HG03460 (cell line): ENCODE measurements at regions not wholly inside any gene's neighbourhood (a gene's known extent, or its start where the extent isn't known, plus 50 kb on each side); places are given as distances from the start of the nearest gene placed in this dataset.

Source experiments
- ATAC-seq: cut with Tn5 transposase; IDR thresholded peaks from one replicate; pipeline ENCODE4 v1.9.1; 2021; ENCODE audit not compliant: unreplicated experiment

DNA sequence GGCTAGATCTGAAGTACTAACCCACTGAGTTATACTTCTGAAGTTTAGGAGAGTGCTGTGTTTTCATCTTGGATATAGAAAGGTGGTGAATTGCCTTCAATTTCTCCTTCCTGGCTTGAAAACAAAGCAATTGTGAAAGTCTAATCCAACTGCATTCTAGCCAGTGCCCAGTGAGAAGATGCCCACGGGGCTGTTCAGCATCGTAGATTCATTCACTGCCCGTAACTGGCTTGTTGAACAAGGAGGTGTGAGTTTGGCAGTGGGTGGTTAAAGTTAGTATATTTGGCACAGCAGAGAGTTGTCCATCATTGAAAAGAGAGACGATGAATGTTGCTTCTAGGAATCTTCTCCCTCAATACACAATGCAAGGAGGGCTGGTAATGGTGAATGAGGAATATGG, 82.3 kb upstream of the RND3 start:
- ATAC-seq: no peak

DNA sequence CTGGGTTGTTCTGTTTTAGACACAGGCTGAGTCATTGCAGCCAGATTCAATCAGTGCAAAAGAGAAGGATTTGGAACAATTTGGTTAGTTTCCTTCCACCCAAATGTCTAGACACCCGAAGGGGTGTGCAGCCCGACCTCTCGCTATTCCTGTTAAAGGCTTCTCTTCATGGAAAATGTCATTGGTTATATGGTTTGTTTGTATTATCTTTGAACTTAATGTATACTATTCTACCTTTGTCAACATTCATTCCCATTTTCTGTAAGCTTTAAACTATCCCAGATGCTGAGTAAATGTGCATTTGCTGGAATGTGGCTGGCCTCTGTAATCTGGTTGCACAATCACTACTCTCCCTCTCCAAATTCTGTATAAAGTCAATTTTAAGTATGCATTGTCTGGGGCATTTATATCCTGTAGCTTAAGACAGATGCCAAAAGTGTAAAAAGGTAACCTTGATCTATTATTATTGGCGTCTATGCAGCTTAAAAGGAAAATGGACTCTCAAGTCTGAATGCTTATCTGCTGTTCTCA, 80.4 kb upstream of the RND3 start:
- no peak for ATAC-seq

DNA sequence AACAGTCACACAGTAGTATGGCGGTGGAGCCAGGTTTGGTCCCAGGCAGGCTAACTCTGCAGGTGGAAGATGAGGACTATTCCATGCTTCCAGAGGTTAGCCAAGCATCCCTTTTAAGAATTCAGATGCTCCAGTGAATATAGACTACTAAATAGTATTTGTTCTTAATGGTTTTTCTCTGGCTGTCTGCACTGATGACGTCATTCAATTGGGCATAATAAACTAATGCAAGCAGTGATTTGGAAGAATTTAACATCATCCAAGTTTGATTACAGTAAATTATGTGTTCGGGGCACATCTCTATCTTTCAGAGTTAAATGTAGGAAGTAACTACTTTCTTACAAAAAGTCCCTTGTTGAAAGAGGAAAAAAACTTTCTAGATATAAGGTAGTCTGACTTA, 78.8 kb upstream of the RND3 start:
- no peak for ATAC-seq

DNA sequence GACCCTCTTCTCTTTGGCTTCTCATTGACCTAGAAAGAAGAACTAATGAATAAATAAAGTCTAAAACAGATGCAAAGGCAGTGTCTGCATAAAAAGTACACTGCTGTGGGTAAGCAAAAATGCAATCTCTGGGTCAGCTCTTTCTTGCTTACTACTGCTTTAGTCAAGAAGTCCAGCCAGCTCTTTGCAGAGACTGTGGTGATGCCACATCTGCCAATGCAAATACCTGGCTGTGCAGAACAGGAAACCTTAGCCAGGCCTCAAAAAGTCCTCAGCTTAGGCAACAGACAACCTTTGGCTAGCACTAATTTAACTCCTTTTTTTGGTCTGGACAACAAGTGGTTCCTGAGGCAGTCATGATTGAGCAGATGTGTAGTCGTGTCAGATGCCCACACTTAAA, 73.6 kb upstream of the RND3 start:
- ATAC-seq: no peak

DNA sequence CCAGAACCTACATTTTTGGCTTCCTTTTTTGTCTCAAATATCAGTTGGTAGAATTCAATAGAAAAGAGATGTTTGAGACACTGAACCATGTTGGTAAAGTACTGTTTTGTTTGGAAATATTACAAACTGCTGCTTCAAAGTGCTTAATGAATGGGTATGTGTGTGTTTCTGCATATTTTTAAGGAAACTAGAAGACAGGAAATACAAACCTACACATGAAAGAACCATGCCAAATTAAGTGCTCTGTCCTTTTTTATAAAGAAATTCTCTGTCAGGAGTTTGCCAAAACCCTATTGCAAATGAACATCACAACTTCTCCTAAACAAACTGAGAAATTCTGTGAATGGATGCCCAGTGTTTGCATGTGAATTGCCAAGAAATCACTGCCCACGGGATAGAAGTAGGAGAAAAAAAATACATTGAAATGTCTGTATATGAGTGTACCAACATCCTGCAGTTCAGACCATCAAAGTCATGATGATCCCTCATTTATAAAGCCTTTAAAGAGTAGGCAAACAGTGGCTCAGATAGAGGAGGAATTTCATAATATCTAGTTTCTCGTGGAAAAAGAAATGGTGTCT, 69.6 kb upstream of the RND3 start:
- no peak for ATAC-seq

DNA sequence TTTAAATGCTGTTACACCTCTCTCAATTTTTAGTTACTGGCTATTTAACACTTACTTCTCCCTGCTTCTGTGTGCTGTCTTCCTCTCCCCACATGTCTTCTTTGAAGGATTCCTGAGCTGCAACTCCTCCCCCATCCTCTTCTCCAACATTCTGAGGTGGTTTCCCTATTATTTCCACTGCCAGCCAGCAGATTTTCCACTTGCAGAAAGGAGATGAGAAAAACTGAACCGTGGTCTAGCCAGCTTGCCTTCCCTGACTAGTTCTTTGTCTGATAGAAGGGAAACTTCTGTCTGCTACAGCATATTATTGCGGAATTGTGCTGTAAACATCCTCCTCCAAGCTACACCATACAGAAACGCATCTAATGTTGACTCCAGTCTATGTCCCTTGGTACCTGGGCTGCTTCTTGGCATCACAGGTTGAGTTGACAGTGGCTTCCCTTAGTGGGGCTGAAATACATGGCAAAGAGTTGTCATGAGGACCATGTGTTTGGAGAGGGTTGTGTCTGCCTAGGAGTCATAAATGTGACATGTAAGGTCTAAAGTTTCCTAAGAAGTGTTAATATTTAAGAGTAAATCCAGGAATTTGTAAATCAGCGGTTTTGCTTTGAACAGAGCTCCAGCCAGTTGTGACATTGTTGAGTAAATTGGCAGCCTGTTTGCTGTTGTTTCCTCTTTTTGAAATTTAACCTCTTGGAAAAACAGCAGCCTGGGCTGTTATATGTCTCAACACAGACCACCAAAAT, 68.3 kb upstream of the RND3 start:
- ATAC-seq: no peak

DNA sequence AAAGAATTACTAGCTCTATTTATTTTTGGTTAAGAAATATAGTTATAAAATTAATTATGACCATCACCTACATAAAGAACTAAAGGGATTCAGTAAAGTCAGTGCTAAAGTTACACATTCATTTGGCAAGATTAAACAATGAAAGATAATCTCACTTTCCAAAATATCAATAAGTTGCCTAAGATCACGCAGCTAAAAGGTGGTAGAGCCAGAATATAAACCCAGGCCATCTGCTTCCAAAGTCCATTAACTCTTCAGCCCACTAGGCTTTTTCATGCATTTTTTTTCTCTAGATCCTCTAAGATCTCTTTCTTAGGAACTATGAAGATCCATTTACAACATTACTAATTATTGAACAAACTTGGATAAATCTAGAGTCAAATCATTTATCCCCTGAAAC, 66.6 kb upstream of the RND3 start:
- ATAC-seq: no peak

DNA sequence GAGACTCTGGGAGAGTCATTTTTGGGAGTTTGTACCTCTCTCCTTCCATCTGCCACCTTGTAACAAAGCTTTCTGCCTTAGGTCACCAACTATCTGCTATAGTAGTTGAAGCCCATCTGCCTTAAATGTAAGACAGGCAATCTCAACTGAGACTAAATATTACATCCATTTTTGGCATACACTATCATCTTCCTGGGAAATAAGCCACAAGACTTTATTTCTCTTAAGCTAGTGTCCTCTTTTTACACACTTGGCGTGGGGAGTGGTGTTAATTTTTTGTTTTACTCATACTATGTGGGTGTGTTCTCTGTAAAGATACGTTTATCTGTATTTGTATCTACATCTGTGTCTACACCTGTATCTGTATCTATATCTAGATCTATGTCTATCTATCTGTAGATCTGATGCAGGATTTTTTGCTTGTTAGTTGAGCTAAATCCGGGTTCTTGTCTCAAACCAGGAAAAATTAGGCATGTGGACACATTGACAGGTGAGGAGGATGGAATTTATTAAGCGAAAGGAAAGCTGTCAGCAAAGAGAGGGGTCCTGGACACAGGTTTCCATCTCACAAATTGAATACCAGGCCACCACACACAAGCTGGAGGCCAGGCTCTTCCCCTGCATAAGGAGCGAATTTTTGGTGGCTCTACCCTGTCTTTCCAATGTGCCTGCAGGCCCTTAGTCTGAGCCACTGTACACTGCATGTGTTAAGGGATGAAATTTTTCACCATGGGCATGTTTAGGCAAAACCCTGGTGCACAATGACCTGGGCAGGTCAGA, 64.8 kb upstream of the RND3 start:
- ATAC-seq: no peak

DNA sequence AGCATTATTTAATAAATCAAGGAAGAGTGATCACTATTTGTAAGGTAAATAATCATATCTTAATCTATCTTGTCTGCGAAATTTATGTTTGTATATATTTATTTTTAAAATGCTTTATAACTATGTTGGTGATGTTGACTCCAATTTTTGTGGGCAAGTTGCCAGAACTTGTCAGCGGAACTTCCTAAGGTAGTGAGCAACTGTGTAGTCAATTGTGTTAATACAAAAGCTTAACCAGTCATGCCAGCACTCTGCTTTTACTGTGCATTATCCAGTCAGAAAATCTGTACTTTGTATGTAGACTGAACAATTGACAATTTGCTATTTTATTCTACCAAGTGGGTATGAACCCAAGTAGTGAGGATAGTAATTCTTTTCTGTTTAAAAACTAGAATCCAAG, 61.9 kb upstream of the RND3 start:
- ATAC-seq: no peak

DNA sequence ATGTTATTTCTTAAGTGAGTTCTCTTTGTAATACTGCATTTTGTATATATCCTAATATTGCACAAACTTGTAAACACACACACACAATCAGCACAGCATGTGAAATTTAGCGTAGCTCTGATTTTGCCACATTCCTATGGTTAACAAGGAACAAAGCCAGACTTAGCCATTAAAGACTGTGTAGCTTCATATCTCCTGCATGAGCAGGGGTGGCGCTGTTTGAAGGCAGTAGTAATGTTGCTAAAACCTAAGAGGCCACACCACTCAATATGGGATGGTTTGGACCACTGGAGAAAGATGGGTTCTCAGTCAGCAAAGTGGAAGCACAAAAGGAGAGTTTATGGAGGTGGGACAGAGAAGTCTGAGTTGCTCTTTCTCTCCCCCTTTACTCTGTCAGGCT, 61.1 kb upstream of the RND3 start:
- ATAC-seq: no peak

DNA sequence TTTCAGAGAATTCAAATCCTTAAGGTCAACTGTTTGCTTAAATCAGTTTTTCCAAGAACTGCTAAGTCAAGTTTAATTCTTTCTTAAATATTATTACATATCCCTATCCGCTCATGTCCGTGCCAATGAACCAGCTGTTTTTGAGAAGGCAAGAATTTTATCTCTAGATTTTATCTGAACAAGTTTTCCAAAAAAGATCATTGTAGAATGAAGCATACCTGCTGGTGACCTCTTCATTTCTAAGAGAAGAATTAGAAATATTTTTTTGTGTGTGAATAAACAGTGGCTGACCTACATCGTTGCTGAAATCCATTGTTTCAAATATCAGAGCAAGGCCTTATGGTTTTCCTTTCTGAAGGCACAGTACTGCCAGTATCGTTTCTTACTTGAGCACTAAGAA, 58.4 kb upstream of the RND3 start:
- no peak for ATAC-seq

DNA sequence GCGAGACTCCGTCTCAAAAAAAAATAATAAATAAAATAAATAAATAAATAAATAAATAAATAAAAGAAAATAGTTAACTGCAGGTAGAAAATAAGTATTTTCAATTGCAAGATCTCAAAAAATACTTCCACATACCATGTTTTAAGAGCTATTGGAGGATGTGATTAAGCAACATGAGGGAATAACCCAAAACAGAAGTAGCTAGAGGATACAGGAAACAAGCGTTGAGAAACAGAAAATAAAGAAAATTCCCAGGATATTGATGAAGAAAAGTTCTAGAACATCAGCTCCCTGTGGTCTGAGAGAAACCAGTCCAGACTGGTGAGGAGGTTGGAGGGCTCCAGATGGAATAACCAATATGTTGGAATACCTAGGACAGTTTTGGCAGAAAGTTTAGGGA, 57.3 kb upstream of the RND3 start:
- ATAC-seq: no peak

DNA sequence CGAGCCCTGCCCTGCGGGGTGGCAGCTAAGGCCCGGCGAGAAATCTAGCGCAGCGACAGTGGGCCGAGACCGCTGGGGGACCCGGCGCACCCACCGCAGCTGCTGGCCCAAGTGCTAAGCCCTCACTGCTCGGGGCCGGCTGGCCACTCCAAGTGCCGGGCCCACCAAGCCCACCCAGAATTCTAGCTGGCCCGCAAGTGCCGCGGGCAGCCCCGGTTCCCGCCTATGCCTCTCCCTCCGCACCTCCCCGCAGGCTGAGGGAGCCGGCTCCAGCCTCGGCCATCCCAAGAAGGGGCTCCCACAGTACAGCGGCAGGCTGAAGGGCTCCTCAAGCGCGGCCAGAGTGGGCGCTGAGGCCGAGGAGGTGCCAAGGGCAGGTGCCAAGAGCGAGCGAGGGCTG, 55.2 kb upstream of the RND3 start:
- no peak for ATAC-seq

DNA sequence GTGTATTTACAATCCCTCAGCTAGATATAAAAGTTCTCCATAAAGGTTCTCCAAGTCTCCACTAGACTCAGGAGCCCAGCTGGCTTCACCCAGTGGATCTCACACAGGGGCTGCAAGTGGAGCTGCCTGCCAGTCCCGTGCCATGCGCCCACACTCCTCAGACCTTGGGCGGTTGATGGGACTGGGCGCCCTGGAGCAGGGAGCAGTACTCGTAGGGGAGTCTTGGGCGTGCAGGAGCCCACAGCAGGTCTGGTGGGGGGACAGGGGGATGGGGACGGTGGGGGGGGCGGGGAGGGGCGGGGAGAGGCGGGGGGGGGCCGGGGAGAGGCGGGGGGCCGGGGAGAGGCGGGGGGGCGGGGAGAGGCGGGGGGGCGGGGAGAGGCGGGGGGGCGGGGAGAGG, 54.7 kb upstream of the RND3 start:
- no peak for ATAC-seq

DNA sequence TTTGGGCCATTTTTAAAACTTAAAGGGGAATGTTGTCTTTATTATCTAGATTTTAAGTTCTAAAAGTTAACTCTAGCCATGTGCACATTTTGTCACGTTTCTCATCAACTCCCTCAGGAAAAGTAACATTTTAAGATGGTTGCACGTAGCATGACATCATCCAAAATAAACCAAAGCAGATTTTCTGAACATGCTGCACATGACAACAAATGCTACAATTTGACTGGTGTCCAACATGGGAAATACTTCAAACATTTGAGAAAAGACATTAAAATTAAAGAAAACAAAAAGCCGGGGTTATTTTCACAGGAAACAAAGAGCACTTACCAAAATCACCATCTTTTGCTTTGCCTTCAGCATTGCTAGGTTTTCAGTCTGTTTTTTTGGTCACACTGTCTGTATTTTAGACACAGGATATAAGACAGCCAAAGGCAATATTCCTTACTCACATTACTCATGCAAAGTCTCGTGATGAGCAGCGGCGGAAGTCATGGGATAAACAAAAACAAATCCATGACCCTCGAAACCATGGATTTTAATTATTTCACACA, 51.3 kb upstream of the RND3 start:
- ATAC-seq: no peak
